ENCODE measurements at regions not wholly inside any gene's neighbourhood (a gene's known extent, or its start where the extent isn't known, plus 50 kb on each side); places are given as distances from the start of the nearest gene placed in this dataset.

GRCh38 chr10:44477046-44477425, 92.1 kb upstream of the CXCL12 start:
- no peak for DNase-seq

- no peak for DNase-seq
Observed at GRCh38 chr10:44478040-44478439, 93.1 kb upstream of the CXCL12 start.

DNA sequence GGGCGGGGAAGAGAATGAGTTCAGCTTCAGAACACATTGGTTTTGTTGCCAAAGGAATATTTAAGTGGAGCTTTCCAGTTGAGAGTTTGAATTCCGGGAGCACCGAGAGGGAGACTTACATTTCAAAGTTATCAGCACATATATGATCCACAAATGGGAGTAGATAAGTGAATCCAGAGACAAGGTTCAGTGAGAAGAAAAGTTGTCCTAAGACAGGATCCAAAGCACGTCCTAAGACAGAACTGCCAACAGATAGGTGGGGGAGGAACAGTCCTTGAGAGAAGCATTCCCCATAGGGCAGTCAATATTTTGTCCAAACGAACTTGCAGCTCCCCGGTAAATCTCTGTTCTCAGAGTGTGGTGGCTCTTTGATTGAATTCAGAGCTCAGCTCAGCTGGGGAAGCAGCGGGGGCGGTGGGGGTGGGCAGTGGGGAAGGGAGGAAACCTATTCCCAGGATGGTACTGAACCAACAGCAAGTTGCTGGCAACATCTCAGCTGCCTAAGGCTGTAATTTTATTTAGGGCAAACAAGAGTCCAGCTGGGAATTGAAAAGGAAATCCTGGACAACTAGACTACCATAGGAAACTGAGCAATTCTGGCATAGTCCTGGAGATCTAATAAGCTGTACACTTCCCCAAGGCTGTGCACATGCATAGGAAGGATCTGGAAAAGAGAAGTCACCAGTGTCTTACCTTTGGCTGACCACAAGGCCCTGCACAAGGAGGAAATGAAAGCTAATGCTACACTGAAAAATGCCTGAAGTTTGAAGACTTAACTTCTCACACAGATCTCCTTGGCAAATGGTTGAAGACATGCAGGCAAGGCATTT, 94.2 kb upstream of the CXCL12 start:
- no peak for DNase-seq

- no peak for DNase-seq
Observed at GRCh38 chr10:44492678-44493077, 107.8 kb upstream of the CXCL12 start.

GRCh38 chr10:44498222-44498621, 113.3 kb upstream of the CXCL12 start:
- no peak for DNase-seq

- no peak for DNase-seq
Observed at GRCh38 chr10:44500451-44500850, 115.6 kb upstream of the CXCL12 start.

- DNase-seq: no peak
Observed at GRCh38 chr10:44506386-44506785, 121.5 kb upstream of the CXCL12 start.

- DNase-seq: no peak
Observed at GRCh38 chr10:44510379-44511115, 125.7 kb upstream of the CXCL12 start.

- DNase-seq: no peak
Observed at GRCh38 chr10:44511166-44511565, 126.3 kb upstream of the CXCL12 start.

- no peak for DNase-seq
Observed at GRCh38 chr10:44511601-44512000, 126.7 kb upstream of the CXCL12 start.

DNA sequence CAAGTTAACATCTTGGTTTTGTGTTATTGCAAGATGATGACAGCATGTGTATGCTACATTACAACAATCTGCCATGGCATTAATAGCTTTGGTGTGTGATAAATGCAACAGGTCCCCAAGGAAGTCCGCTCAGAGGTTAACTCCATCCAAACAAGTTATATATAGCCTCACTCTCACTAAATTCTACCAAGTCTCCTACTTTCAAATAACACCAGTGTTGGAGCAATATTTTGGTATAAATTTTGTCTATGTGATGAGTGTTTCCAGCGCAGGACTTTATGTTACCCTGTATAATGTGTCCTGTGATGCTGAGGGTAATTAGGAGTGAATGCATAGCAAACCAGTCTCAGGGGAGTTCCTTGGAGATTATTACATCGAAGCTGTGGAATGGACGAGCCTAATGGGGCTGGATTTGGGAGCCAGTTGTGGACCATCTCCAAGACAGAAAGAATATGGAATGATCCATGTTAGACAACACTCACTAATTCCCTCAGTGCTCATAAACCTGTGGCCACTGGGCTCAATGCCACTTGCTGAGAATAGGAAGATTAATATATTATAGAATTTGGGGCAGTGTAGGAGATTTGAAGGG, 127.6 kb upstream of the CXCL12 start:
- DNase-seq: no peak

GRCh38 chr10:44513591-44513990, 128.7 kb upstream of the CXCL12 start:
- DNase-seq: no peak

DNA sequence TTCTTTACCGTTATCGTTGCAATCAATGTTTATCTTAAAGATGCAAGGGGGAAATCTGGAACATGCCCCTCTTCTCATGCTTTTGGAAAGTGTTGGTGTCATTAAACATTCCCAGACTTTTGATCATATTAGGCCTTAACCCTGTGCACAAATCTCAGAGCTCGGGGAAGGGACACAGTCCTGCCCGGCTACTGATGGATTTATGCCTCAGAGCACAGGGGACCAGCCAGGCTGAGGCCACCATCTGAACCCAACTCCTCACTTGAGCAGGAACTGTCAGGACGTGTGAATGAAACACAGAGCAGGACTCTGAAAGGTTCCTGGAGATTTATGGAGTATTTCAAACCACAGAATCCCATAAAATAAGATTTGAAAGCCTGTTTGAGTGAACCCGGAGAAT, 132.0 kb upstream of the CXCL12 start:
- no peak for DNase-seq

GRCh38 chr10:44517635-44518034, 132.7 kb upstream of the CXCL12 start:
- no peak for DNase-seq

- no peak for DNase-seq
Observed at GRCh38 chr10:44519361-44519760, 134.5 kb upstream of the CXCL12 start.

DNA sequence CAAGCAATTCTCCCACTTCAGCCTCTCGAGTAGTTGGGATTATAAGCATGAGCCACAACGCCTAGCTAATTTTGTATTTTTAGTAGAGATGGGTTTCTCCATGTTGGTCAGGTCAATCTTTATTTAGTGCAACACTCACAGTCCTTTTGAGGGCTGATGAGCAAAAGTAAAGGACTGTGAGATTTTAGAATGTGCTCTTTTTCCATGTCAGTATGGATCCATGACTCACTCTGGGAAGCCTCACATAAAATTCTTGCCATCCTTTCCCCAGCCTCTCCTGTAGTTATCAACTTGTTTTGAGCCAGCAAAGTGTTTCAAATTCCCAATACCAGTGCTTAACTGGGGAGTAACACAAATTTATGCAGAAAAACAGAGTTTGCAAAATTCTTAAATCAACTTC, 135.8 kb upstream of the CXCL12 start:
- DNase-seq: no peak

GRCh38 chr10:44539178-44539577, 154.3 kb upstream of the CXCL12 start:
- no peak for DNase-seq

GRCh38 chr10:44552726-44553125, 167.8 kb upstream of the CXCL12 start:
- DNase-seq: no peak

- no peak for DNase-seq
Observed at GRCh38 chr10:44557596-44558191, 172.8 kb upstream of the CXCL12 start.

DNA sequence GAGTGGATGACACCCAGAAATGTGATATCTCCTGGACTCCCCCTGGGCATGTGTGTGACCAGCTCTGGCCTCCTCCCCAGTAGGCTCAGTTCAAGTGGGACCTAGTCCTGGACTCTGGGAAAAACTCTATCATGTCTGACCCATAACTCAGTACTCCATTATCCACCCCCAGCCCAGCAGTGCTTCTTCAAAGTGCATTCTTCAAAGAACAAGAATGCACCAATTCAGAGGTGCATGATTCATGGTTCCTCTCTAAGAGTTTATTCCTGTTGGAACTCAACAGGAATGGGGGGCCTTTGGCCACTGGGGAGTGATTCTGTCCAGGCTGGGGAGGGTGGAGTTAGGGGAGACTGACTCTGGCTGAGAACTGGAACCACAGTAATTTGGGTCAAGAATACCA, 173.6 kb upstream of the CXCL12 start:
- no peak for DNase-seq

DNA sequence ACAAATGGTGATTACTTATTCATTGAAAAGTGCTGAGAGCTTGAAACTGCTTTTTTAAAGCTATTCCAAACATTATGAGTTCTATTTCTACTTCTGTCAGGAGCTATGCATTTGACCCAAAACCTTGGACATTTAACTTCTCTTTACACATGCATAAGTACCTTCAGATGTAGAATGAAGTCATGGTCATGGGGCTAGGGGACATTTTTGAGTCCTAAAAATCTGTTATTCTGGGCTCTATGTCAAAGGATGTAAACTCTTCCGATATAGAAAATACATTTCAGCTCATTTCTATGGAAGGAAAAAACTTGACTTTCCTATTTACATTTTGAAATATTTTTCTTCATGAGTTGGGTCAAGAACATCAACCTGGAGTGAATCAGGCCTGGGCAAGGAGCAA, 179.5 kb upstream of the CXCL12 start:
- no peak for DNase-seq

GRCh38 chr10:44564790-44565189, 179.9 kb upstream of the CXCL12 start:
- DNase-seq: no peak

DNA sequence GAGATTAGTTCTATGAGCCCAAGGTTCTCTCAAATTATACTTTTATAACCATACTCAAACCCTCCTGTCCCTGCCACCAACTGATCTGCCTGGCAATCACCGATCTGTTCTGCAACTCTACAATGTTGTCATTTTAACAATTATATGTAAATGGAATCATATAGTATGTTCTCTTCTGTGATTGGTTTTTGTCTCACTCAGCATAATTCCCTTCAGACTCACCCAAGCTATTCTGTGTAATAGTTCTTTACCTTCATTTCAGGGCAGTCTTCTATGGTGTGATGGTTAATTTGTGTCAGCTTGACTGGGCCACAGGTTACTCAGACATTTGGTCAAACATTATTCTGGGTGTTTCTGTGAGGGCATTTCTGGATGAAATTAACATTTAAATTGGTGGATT, 181.9 kb upstream of the CXCL12 start:
- DNase-seq: no peak

GRCh38 chr10:44567471-44567870, 182.6 kb upstream of the CXCL12 start:
- DNase-seq: no peak

Measured in GOT3 (cell line).